ENCODE measurements at regions not wholly inside any gene's neighbourhood (a gene's known extent, or its start where the extent isn't known, plus 50 kb on each side); places are given as distances from the start of the nearest gene placed in this dataset.
"Not testable (repeated sequence)": the region's sequence is repeated elsewhere in the genome, so short reads cannot be mapped to it uniquely, and the experiment has no call there.

DNA sequence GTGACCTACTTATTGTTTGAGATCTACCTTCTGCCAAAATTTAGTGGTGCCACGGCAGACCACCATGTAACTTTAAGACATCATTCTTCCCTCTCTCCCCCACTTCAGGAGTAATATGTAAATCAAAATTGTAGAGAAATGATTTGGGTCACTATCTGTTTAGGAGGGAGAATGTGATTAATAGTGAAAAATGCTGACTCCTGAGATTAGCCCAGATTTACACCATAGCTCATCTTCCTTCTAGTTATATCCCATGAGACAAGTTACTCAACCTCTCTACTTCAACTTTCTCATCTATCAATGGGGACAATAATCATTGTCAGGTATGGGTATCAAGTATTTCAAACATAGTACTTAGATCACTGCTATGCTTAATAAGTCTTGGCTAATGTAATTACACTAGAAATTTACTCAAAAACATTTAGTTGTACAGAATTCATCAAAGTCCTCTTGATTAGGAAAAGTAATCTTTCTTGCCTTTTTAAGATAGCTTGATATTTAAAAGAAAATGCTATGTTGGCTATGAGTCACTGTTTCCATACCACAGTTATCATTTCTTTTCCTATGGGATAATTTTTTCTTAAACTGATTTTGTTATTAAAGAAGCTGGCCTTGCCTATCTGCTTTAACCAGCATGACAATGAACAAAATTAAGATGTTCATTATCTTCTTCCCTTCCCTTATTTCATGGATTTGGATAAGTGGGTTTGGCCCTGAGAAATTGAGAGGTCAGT, 1038.9 kb upstream of the ZEB2 start:
- H3K4me1 Mint-ChIP-seq, result no peaks in the 10 kb centered on the region
- no peak overlapping the region for H3K4me3 Mint-ChIP-seq
- H3K27ac Mint-ChIP-seq, result no peak overlapping the region
- H3K9me3 Mint-ChIP-seq, result no peaks in the 10 kb centered on the region
- ATAC-seq, result no peak
- H3K27me3 Mint-ChIP-seq, result no peaks in the 10 kb centered on the region
- no peak for DNase-seq
- H3K36me3 Mint-ChIP-seq (ENCODE audit: low read depth), result no peaks in the 10 kb centered on the region

DNA sequence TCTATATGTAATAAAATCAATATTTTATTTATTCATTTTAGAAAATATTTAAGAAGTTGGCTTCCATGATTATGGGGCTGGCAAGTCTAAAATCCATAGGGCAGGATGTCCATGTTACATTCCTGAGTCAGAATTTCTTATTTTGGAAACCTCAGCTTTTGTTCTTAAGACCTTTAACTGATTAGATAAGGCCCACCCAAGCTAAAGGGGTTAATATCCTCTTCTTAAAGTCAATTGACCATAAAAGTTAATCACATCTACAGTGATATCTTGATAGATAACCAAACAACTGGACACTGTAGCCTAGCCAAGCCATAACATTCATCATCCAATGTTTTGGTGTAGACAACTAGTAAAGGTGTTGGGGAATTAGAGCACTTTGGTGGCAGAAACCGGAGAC, 1035.4 kb upstream of the ZEB2 start:
- H3K4me1 Mint-ChIP-seq, result no peaks in the 10 kb centered on the region
- no peak overlapping the region for H3K4me3 Mint-ChIP-seq
- H3K36me3 Mint-ChIP-seq (ENCODE audit: low read depth), result no peaks in the 10 kb centered on the region
- no peaks in the 10 kb centered on the region for H3K27me3 Mint-ChIP-seq
- DNase-seq (no peak), ATAC-seq (no peak)
- no peaks in the 10 kb centered on the region for H3K9me3 Mint-ChIP-seq
- no peak overlapping the region for H3K27ac Mint-ChIP-seq

DNA sequence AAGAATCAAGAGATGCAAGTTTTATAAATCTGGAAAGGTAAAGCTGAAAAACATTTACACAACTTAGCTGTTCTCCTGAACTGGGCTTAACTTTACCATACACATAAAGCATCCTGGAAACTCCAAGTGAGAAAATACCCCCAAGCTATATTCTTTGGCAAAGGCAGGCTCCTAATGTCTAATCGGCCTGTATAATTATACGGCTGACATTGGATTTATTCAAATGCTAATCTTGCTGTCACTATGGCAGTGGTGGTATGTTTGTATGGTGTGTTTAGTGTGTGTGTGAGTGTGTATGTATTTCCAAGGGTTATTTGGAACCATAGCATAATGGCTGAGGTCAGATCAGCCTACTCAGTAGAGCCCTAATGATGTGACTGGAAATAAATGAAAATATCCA, 1031.8 kb upstream of the ZEB2 start:
- ATAC-seq (no peak), DNase-seq (no peak)
- Mint-ChIP-seq H3K27ac (no peak overlapping the region), H3K27me3 (no peaks in the 10 kb centered on the region), H3K4me3 (no peak overlapping the region), H3K4me1 (no peaks in the 10 kb centered on the region), H3K36me3 (ENCODE audit: low read depth) (no peaks in the 10 kb centered on the region), H3K9me3 (no peaks in the 10 kb centered on the region)

DNA sequence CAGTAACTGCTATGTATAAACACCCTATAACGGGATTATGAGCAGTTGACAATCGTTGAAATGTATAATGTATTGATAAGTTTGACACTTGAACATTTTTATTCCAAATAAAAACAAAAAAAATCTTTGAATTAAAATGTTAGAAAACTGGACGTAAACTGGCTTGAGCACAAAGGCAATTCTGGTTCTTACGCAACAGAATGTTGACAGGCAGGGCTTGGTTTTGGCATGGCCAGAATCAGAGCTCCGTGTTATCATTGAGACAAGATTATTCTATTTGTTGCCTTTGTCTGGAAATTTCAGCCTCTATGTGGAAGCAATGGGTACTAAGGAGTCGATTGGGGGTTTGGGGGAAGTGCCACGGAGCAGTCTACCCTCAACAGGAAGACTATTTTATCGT, 1028.6 kb upstream of the ZEB2 start:
- H3K27me3 Mint-ChIP-seq, result no peaks in the 10 kb centered on the region

DNA sequence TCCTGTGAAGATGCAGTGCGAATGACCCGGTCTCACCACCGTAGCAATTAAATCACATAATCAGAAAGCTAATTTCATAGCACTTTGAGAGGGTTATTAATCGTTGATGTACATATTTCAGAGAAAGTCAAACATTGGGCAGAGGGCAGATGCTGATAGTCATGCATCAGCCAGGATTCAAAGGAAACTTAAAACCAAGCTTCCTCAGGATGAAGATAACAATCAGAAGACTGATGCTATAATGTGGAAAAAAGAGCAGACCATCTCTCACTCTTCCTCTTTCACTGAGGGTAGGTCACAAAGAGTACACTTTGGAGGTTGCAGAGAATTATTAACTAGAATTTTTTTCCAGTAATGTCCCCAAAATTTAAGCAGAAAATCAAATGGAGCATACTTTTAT, 1027.7 kb upstream of the ZEB2 start:
- Mint-ChIP-seq H3K27me3 (no peaks in the 10 kb centered on the region), H3K27ac (no peak overlapping the region), H3K4me1 (no peaks in the 10 kb centered on the region), H3K36me3 (ENCODE audit: low read depth) (no peaks in the 10 kb centered on the region), H3K9me3 (no peaks in the 10 kb centered on the region), H3K4me3 (no peak overlapping the region)
- DNase-seq, result no peak
- ATAC-seq, result no peak

More for the DNA sequence above, 1028.6 kb upstream of the ZEB2 start:
- ATAC-seq, result no peak
- Mint-ChIP-seq H3K9me3 (no peaks in the 10 kb centered on the region), H3K4me1 (no peaks in the 10 kb centered on the region), H3K36me3 (ENCODE audit: low read depth) (no peaks in the 10 kb centered on the region), H3K27ac (no peak overlapping the region), H3K4me3 (no peak overlapping the region)
- DNase-seq, result no peak

DNA sequence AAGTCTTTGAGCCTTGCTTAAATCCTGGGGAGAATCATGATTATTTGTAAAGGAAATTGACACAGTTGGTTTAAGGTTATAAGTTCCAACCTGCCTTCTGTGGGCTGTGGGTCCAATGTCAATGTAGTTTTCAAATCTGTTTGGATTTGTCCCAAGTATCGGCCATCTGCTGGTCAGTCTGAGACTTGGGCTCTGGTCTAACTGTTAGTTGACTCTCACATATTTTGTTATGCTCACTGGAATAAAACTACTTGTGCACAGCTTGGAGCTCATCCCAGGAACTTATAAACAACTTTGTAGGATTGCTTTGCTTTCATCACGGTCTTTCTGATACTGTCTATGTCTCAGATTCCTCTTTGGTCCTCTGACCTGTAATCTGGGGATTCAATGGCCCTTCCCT, 1026.2 kb upstream of the ZEB2 start:
- H3K9me3 Mint-ChIP-seq, result peaks cover 5% of the 10 kb centered on the region
- DNase-seq, result no peak
- H3K27ac Mint-ChIP-seq, result no peak overlapping the region
- ATAC-seq, result no peak
- no peaks in the 10 kb centered on the region for H3K27me3 Mint-ChIP-seq
- no peak overlapping the region for H3K4me3 Mint-ChIP-seq
- H3K36me3 Mint-ChIP-seq (ENCODE audit: low read depth), result no peaks in the 10 kb centered on the region
- H3K4me1 Mint-ChIP-seq, result no peaks in the 10 kb centered on the region

DNA sequence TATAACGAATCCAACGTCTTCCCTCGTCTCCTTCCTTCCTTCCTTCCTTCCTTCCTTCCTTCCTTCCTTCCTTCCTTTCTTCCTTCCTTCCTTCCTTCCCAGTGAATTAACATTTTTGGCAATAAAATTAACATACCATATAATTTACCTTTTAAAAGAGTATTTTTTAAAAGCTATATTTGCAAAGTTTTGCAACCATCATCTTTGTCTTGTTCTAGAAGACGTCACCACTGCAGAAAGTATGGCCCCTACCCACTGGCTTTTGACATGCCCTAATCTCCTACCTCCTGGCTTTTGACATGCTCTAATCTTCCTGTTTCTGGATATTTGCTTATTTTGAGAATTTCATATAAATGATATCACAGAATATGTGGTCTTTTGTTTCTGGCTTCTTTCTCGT, 1023.9 kb upstream of the ZEB2 start:
- Mint-ChIP-seq H3K4me1 (no peaks in the 10 kb centered on the region), H3K9me3 (peaks cover 5% of the 10 kb centered on the region), H3K27ac (no peak overlapping the region), H3K4me3 (no peak overlapping the region), H3K36me3 (ENCODE audit: low read depth) (no peaks in the 10 kb centered on the region), H3K27me3 (no peaks in the 10 kb centered on the region)
- DNase-seq, result no peak
- no peak for ATAC-seq

DNA sequence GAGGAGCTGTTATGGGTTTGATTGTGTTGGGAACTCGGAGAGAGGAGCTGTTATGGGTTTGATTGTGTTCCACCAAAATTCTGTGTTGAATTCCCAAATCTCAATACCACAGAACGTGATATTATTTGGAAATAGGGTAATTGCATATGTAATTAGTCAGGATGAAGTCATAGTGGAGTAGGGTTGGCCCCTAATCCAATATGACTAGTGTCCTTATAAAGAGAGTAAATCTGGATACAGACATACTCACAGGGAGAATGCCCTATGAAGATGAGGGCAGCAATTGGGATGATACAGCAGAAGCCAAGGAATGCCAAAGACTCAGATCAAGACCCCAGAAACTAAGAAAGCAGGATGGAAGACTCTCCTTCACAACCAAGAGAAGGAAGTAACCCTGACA, 1023.2 kb upstream of the ZEB2 start:
- Mint-ChIP-seq H3K9me3 (peaks cover 5% of the 10 kb centered on the region), H3K27ac (no peak overlapping the region), H3K36me3 (ENCODE audit: low read depth) (no peaks in the 10 kb centered on the region), H3K4me1 (no peaks in the 10 kb centered on the region), H3K4me3 (no peak overlapping the region), H3K27me3 (no peaks in the 10 kb centered on the region)
- DNase-seq (no peak), ATAC-seq (no peak)

DNA sequence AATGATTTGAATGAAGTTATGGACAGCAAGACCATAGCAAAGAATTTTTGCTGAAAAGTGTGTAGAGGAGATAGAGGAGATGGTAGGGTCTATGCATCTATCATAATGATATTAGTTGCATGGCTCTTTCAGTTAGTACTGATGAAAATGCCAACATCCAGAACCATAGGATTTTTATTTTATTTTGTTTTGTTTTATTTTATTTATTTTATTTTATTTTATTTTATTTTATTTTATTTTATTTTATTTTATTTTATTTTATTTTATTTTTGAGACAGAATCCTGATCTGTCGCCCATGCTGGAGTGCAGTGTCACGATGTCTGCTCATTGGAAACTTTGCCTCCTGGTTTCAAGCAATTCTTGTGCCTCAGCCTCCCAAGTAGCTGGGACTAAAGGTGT, 1021.1 kb upstream of the ZEB2 start:
- DNase-seq, result no peak
- Mint-ChIP-seq H3K36me3 (ENCODE audit: low read depth) (no peaks in the 10 kb centered on the region), H3K9me3 (peaks cover 5% of the 10 kb centered on the region), H3K4me3 (no peak overlapping the region), H3K27me3 (no peaks in the 10 kb centered on the region), H3K27ac (no peak overlapping the region), H3K4me1 (no peaks in the 10 kb centered on the region)
- no peak for ATAC-seq

DNA sequence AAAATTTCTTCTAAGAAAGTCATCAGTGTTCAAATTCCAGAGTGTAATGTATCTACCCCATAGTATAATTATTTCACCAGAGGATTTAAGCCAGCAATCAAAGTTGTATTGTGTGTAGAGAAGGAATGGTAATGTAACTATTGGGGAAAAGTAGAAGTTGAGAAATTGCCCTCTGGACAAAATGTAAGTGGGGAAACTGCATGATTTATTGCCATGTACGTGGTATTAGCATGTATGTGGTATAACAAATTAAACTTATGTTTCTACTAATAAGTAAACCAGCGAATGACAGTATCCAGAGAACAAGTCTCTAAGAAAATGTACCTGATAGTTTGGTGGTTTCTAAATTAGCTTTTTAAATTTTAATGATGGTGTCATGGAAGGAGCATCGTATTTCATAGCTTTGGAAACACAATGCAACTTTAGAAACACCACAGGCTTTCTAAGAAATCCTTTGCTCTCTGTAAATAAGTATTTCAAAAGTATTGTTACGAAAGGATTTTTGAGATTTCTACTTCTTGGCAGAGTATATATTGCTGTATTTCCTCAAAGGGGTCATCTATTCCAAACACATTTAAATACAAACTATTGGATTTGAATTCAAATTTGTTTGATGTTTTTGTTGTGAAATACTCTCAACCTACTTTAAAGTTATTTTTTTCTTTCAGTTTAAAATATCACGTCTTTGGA, 1018.9 kb upstream of the ZEB2 start:
- no peak overlapping the region for H3K4me3 Mint-ChIP-seq
- H3K9me3 Mint-ChIP-seq, result peaks cover 9% of the 10 kb centered on the region
- no peaks in the 10 kb centered on the region for H3K4me1 Mint-ChIP-seq
- H3K36me3 Mint-ChIP-seq (ENCODE audit: low read depth), result no peaks in the 10 kb centered on the region
- DNase-seq (no peak), ATAC-seq (no peak)
- H3K27me3 Mint-ChIP-seq, result no peaks in the 10 kb centered on the region
- no peak overlapping the region for H3K27ac Mint-ChIP-seq

DNA sequence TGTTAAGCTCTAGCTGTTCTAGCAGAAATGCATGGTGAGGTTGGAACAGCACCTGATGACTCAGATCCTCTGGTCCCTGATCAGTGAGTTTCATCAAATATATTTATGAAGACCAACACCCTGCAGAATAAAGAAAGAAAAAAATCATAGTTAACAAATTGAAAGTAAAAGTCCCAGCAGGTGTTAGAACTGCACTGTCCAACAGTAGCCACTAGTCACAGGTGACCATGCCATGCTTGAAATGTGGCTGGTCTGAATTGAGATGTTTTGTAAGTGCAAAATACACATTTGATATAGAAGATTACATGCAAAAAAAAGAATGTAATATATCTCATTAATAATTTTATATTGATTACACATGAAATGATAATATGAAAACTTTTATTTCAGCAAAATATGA, 1010.7 kb upstream of the ZEB2 start:
- Mint-ChIP-seq H3K27ac (no peak overlapping the region), H3K27me3 (no peaks in the 10 kb centered on the region), H3K36me3 (ENCODE audit: low read depth) (no peaks in the 10 kb centered on the region), H3K4me1 (no peaks in the 10 kb centered on the region), H3K4me3 (no peak overlapping the region), H3K9me3 (peaks cover 1% of the 10 kb centered on the region)
- DNase-seq (no peak), ATAC-seq (no peak)

DNA sequence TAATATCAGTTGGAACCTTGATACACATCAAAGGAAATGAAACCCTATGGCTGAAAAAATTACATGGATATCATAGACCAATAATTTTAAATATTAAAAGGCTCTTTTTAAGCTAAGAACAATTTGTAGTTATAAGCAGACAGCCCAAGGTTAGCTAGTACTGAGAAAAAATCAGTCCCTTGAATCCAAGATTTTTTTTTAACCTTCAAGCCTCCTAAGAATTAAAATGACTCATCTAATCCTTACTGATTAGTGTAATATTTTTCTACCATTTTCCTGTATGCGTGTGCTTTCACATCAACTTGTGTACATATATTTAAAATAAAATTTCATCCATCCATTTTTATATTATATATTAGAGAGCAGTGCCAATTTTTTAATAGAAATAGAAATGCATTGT, 1004.9 kb upstream of the ZEB2 start:
- H3K27ac Mint-ChIP-seq, result no peak overlapping the region
- H3K36me3 Mint-ChIP-seq (ENCODE audit: low read depth), result peaks cover 4% of the 10 kb centered on the region
- ATAC-seq (no peak), DNase-seq (no peak)
- H3K4me1 Mint-ChIP-seq, result no peaks in the 10 kb centered on the region
- H3K27me3 Mint-ChIP-seq, result no peaks in the 10 kb centered on the region
- no peak overlapping the region for H3K4me3 Mint-ChIP-seq
- H3K9me3 Mint-ChIP-seq, result no peaks in the 10 kb centered on the region

DNA sequence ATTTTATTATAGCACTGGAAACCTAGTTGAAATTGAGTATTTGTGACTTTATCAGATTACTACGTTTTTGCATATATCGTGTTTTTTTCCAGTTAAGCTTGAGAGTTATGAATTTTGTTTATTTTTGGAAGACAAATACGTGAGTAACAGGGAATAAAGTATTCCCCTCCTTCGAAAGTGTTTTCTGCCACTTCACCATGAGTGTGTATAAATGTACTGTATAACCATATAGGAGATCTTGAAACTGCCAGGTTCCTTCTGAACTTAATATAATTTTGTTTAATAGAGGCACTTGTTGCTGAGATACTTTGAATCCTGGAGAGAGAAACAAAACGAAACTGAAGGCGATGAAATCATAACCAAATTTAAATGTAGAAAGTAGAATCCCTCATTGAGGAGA, 1004.4 kb upstream of the ZEB2 start:
- peaks cover 4% of the 10 kb centered on the region for H3K36me3 Mint-ChIP-seq (ENCODE audit: low read depth)
- ATAC-seq (no peak), DNase-seq (no peak)
- no peak overlapping the region for H3K4me3 Mint-ChIP-seq
- no peaks in the 10 kb centered on the region for H3K4me1 Mint-ChIP-seq
- H3K27ac Mint-ChIP-seq, result no peak overlapping the region
- H3K9me3 Mint-ChIP-seq, result no peaks in the 10 kb centered on the region
- no peaks in the 10 kb centered on the region for H3K27me3 Mint-ChIP-seq

DNA sequence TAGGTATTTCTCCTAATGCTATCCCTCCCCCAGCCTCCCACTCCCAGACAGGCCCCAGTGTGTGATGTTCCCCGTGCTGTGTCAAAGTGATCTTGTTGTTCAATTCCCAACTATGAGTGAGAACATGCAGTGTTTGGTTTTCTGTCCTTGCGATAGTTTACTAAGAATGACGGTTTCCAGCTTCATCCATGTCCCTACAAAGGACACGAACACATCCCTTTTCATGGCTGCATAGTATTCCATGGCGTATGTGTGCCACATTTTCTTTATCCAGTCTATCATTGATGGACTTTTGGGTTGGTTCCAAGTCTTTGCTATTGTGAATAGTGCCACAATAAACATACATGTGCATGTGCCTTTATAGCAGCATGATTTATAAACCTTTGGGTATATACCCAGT, 999.3 kb upstream of the ZEB2 start:
- not testable (repeated sequence) for H3K27ac Mint-ChIP-seq; H3K27me3 Mint-ChIP-seq; H3K4me3 Mint-ChIP-seq; H3K36me3 Mint-ChIP-seq (ENCODE audit: low read depth); H3K9me3 Mint-ChIP-seq; DNase-seq; H3K4me1 Mint-ChIP-seq; ATAC-seq

DNA sequence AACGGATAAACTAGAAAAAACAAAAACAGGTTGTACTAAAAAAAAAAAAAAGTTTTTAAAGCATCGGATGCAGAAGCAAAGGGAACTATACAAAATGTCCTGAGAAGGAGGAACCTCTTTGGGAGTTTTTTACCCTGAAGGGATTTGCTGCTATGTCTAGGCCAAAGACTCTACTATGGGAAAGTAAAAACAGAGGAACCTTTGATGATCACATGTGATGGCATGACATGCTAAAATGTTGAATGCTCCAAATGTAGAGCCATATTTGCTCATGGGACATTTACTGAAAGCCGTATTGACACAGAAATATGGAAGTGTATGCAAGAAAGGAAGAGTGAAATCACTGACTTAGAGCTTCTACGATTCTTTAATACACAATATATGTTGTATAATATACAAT, 992.0 kb upstream of the ZEB2 start:
- no peaks in the 10 kb centered on the region for H3K9me3 Mint-ChIP-seq
- no peaks in the 10 kb centered on the region for H3K4me1 Mint-ChIP-seq
- no peaks in the 10 kb centered on the region for H3K36me3 Mint-ChIP-seq (ENCODE audit: low read depth)
- no peak overlapping the region for H3K4me3 Mint-ChIP-seq
- DNase-seq, result no peak
- ATAC-seq, result no peak
- H3K27ac Mint-ChIP-seq, result no peak overlapping the region
- no peaks in the 10 kb centered on the region for H3K27me3 Mint-ChIP-seq

DNA sequence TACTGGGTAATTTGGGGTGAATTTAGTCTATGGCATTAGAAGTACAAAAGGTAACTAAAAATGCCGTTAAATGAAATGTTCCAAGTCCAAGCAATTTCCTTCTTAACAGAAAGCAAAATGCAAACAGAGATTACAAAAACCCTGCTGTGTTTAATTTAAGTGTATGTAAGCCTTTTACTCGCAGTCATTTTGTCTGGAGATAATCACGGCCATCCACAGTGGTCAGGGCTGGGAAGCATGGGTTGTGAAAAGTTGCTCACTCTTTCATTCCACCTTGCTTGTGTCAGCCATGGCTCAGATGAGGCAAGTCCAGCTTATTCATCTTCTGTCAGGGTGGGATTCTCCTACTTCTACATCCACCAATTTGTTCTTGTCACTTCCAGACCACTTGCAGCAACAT, 983.6 kb upstream of the ZEB2 start:
- DNase-seq (no peak), ATAC-seq (no peak)
- Mint-ChIP-seq H3K27ac (no peak overlapping the region), H3K27me3 (no peaks in the 10 kb centered on the region), H3K9me3 (no peaks in the 10 kb centered on the region), H3K4me3 (no peak overlapping the region), H3K36me3 (ENCODE audit: low read depth) (no peaks in the 10 kb centered on the region), H3K4me1 (no peaks in the 10 kb centered on the region)
